Hematopoietic multipotent progenitor cell treated with erythropoietin and hydrocortisone succinate and interleukin-3 and kit ligand, for 8 days (in vitro differentiated cells): ENCODE measurements at regions not wholly inside any gene's neighbourhood (a gene's known extent, or its start where the extent isn't known, plus 50 kb on each side); places are given as distances from the start of the nearest gene placed in this dataset.
"Not testable (repeated sequence)": the region's sequence is repeated elsewhere in the genome, so short reads cannot be mapped to it uniquely, and the experiment has no call there.

ENCODE experiments used
- DNase-seq: peaks from one replicate; pipeline ENCODE4 v3.0.0-alpha.2; 2015

GRCh38 chr10:129210876-129211275, 256.2 kb upstream of the MGMT start:
- DNase-seq: peak; percentile 64

- DNase-seq: no peak
Observed at GRCh38 chr10:129213256-129213655, 253.8 kb upstream of the MGMT start.

- DNase-seq: not testable (repeated sequence)
Observed at GRCh38 chr10:129213996-129214395, 253.0 kb upstream of the MGMT start.

- DNase-seq: no peak
Observed at GRCh38 chr10:129219364-129219763, 247.7 kb upstream of the MGMT start.

- DNase-seq: no peak
Observed at GRCh38 chr10:129222436-129222835, 244.6 kb upstream of the MGMT start.

- DNase-seq: no peak
Observed at GRCh38 chr10:129223363-129223762, 243.7 kb upstream of the MGMT start.

GRCh38 chr10:129224065-129224464, 243.0 kb upstream of the MGMT start:
- no peak for DNase-seq

GRCh38 chr10:129231821-129232220, 235.2 kb upstream of the MGMT start:
- no peak for DNase-seq

GRCh38 chr10:129233351-129234148, 233.5 kb upstream of the MGMT start:
- no peak for DNase-seq

- DNase-seq: no peak
Observed at GRCh38 chr10:129236274-129236691, 230.8 kb upstream of the MGMT start.

GRCh38 chr10:129241461-129241860, 225.6 kb upstream of the MGMT start:
- no peak for DNase-seq

GRCh38 chr10:129244298-129244697, 222.7 kb upstream of the MGMT start:
- DNase-seq: no peak

GRCh38 chr10:129244757-129245156, 222.3 kb upstream of the MGMT start:
- no peak for DNase-seq

- DNase-seq: no peak
Observed at GRCh38 chr10:129253161-129253864, 213.7 kb upstream of the MGMT start.

- DNase-seq: no peak
Observed at GRCh38 chr10:129253865-129254179, 213.2 kb upstream of the MGMT start.

- DNase-seq: no peak
Observed at GRCh38 chr10:129258283-129258923, 208.6 kb upstream of the MGMT start.

GRCh38 chr10:129259128-129259815, 207.8 kb upstream of the MGMT start:
- DNase-seq: no peak

- DNase-seq: no peak
Observed at GRCh38 chr10:129272176-129272575, 194.9 kb upstream of the MGMT start.

GRCh38 chr10:129272866-129273650, 194.0 kb upstream of the MGMT start:
- DNase-seq: no peak

- DNase-seq: no peak
Observed at GRCh38 chr10:129273860-129274259, 193.2 kb upstream of the MGMT start.

- DNase-seq: no peak
Observed at GRCh38 chr10:129274748-129275474, 192.1 kb upstream of the MGMT start.

GRCh38 chr10:129275886-129276285, 191.2 kb upstream of the MGMT start:
- no peak for DNase-seq
